Peyer's patch (tissue), 4 donors: ENCODE measurements at regions not wholly inside any gene's neighbourhood (a gene's known extent, or its start where the extent isn't known, plus 50 kb on each side); places are given as distances from the start of the nearest gene placed in this dataset.

ENCODE experiments used
- POLR2A ChIP-seq, 2 donors: fragments of 450-650 bp; IDR thresholded peaks; one replicate each; pipeline ENCODE4 v1.5.1; 2017; ENCODE audit warnings: antibody characterized with exemption in 2 of 2, mild to moderate bottlenecking in 2 of 2, moderate library complexity in 2 of 2
- TF ChIP-seq, protein P1 (sequence below), 6 experiments: fragments of 450-650 bp in 4 of 6; fragments of 200-600 bp in 2 of 6; sonication (generic) in 1 of 6; IDR thresholded peaks; one replicate each; pipeline ENCODE4 v1.5.1; 2017 to 2019; ENCODE audit warnings: antibody characterized with exemption in 6 of 6, mild to moderate bottlenecking in 3 of 6, moderate library complexity in 1 of 6

DNA sequence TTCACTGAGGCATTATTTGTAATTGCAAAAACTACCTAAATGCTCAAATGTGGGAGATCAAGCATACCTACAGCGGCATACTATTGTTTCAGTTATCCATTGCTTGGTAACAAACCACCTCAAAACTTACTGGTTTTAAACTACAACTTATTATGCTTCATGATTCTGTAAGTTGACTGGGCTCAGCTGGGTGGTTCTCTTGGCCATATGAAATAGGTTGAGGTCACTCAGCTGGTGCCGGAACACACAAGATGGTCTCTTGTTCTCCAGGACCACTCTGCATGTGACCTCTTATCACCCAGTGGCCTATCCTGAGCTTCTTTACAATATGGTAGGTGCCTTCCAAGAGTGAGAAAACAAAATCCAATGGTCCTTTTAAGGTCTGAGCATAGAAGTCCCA, 195.4 kb upstream of the FGGY start:
- TF ChIP-seq POLR2A (IDR thresholded peaks at IDR 0.05): no peak
- TF ChIP-seq, protein P1, sequence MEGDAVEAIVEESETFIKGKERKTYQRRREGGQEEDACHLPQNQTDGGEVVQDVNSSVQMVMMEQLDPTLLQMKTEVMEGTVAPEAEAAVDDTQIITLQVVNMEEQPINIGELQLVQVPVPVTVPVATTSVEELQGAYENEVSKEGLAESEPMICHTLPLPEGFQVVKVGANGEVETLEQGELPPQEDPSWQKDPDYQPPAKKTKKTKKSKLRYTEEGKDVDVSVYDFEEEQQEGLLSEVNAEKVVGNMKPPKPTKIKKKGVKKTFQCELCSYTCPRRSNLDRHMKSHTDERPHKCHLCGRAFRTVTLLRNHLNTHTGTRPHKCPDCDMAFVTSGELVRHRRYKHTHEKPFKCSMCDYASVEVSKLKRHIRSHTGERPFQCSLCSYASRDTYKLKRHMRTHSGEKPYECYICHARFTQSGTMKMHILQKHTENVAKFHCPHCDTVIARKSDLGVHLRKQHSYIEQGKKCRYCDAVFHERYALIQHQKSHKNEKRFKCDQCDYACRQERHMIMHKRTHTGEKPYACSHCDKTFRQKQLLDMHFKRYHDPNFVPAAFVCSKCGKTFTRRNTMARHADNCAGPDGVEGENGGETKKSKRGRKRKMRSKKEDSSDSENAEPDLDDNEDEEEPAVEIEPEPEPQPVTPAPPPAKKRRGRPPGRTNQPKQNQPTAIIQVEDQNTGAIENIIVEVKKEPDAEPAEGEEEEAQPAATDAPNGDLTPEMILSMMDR (IDR thresholded peaks at IDR 0.05): no peak
